Breast epithelium (tissue), 3 donors: ENCODE measurements at regions not wholly inside any gene's neighbourhood (a gene's known extent, or its start where the extent isn't known, plus 50 kb on each side); places are given as distances from the start of the nearest gene placed in this dataset.

ENCODE experiments used
- POLR2AphosphoS5 ChIP-seq, 3 donors: sonication (generic); formaldehyde crosslinking; IDR thresholded peaks; one replicate each; pipeline ENCODE4 v1.6.1; 2017; ENCODE audit warnings: antibody characterized with exemption in 3 of 3
- TF ChIP-seq, protein P1 (sequence below), 3 donors: fragments of 450-650 bp; IDR thresholded peaks; one replicate each; pipeline ENCODE4 v1.5.1; 2016 to 2017; ENCODE audit warnings: antibody characterized with exemption in 3 of 3, mild to moderate bottlenecking in 3 of 3, moderate library complexity in 3 of 3

DNA sequence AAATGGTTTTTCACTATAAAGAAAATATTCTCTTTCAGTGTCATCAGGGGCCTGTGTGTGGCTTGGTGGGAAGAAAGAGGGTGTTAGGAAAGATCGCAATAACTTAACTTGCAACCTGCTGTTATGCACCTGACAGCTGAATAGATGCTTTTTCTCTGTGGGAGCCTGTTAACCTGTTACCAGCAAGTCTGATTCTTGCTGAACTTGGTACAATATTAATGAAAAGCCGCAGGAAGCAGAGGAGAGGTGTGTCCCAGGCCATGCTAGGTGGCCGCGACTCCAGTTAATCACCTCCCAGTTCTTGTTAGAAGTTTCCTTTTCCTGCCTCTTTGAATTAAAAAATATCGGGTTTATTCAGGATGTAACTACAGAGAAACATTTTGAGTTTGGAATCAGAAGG is 494.8 kb upstream of the AGA start:
- TF ChIP-seq, protein P1, sequence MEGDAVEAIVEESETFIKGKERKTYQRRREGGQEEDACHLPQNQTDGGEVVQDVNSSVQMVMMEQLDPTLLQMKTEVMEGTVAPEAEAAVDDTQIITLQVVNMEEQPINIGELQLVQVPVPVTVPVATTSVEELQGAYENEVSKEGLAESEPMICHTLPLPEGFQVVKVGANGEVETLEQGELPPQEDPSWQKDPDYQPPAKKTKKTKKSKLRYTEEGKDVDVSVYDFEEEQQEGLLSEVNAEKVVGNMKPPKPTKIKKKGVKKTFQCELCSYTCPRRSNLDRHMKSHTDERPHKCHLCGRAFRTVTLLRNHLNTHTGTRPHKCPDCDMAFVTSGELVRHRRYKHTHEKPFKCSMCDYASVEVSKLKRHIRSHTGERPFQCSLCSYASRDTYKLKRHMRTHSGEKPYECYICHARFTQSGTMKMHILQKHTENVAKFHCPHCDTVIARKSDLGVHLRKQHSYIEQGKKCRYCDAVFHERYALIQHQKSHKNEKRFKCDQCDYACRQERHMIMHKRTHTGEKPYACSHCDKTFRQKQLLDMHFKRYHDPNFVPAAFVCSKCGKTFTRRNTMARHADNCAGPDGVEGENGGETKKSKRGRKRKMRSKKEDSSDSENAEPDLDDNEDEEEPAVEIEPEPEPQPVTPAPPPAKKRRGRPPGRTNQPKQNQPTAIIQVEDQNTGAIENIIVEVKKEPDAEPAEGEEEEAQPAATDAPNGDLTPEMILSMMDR (IDR thresholded peaks at IDR 0.05), result no peak
- TF ChIP-seq POLR2AphosphoS5 (IDR thresholded peaks at IDR 0.05), result no peak
